ENCODE measurements at regions not wholly inside any gene's neighbourhood (a gene's known extent, or its start where the extent isn't known, plus 50 kb on each side); places are given as distances from the start of the nearest gene placed in this dataset.

DNA sequence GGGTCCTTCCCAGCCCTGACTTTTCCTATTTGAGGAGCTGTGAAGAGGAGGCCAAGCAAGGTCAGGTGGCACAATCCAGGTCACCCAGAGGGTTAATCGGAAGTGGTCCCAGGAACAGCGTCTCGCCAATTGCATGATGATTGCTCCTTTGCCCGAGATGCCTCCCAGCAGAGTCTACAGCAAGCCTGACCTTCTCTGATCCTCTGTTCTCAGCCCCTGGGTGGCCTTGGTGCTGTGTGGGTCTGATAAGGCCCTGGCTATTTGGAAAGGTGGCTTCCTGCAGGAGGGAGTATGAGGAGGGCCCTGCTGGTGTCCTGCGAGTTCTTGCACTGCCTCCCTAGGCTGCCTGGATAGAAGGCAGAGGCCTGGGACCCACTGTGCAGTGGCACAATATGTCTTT is 116.2 kb downstream of the FOXD2 start:
- no peak for DNase-seq (ENCODE audit: low spot score)

DNA sequence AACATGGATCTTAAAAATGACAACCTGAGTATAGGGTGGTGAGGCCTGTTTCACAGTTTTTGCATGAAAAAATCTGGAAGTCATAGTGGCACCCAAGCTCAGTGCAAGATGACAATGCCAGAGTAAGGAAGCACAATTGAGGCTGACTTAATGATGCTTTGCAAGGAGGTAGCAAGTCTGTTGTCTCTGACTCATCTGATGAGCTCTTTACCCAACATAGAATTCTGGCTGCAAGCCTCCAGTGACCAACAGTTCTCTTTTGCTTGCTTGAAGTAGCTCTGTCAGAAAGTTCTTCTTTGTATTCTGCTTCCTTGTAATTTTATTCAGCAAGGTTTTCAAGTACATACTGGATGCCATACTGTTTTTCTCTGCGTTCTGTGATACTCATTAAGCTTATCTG is 117.1 kb downstream of the FOXD2 start:
- no peak for DNase-seq (ENCODE audit: low spot score)

DNA sequence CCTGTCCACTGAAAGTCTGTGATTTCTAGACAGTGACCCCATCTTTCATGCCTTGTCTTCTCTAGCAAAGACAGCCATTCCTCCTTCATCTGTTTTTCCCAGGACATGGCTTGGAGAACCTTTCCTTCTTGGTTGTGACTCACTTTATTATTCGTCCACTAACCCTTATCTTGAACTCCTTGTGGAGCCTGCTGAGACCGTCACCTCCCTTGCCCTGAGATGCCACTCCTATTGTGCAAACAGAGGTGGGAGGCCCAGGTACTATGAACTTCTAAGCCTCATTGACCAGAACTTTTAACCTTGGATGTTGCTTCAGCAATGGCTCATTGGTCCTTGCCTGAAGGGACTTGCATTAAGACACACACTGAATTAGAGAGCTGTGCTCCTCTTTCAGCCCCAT is 117.5 kb downstream of the FOXD2 start:
- peak; percentile 56 for DNase-seq (ENCODE audit: low spot score)

DNA sequence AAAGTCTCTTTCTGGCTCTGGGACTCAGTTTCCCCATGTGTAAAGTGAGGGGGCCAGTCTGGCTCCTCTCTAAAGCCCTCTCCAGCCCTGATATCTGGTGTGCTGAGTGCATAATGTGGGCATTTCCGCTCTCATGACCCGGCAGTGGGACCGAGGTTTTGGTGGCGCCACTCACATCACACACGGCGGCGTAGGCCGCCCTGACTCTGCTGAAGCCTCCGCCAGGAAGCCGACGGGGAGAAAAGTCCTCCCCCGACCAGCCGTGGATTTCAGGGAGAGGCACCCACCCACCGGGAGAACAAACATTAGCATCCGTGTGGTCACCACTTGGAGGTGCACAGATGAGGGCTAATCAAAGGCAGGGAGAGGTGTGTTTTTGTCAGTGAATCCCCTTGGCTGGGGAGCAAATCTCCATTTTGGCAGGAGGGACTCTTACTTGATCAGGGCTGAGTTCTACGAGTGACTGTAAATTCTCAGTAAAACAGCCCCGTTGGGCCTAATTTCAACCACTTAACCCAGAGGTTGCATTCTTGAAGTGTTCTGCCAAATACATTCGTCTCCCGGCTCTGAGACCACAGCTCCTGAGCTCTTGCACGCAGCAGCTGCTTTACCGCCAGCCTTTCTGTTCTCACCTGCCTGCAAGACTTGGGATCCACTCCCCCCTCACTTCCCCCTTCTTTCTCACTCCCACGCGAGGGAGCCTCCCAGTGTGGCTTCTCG is 118.2 kb downstream of the FOXD2 start:
- no peak for DNase-seq (ENCODE audit: low spot score)

DNA sequence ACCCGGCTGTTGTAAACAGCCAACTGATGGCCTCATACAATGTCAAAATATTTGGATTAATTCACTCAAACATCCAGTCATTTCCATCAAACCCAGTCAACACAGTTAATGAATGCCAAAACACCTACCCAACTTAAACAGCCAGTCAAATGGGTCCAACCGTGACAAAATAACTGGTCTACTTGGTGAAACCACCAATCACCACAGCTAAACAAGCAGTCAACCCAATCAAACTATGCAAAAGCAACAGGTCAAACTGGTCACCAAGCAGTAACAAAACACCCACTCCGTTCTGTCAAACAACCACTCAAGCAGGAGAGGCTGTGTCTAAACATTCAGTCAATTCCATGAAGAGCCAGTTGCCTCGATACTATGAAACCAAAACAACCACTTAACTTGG is 119.2 kb downstream of the FOXD2 start:
- DNase-seq (ENCODE audit: low spot score): no peak

DNA sequence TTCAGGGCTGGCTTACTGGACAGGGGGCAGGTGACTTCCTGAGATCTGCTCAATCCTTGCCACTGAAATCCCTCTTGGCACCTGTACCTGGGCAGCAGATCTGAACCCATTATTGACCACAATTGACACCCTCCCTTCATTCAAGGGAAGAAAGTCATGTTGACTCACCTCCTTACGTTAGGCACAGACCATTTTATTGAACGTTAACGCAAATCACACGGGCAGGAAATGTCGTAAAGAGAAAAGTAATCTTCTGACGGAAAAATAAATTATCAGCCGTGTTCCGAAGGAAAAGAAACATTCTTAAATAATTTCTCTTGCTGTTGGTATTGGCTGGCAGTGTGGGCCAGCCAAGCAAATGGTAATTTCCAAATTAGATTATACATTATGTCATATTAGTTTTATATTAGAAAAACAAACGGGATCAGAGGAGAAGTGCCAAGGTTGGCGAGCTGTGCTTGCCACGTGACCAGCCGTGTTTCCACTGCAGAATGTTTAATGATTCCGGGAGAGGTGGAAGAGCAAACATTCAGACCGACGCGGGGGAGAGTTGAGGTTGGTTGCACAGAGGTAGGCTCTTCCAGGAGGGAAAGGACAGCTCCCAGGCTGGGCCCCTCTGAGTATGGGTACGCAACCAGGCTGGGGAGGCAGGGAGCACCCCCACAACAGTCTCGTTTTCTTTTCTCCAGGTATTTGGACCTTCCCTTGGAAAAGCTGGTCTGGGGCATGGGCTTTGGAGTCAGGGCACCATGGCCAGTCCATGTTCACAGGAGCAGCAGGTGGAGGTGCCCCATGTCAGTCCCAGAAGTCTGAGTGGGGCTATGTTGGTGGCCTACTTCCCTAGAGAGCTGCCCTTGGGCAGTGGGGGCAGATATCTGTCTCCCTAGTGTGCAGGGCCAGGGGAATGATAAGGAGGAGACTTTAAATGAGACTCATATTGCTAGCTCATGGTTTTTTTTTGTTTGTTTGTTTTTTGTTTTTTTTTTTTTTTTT is 121.1 kb downstream of the FOXD2 start:
- DNase-seq (ENCODE audit: low spot score): peak; percentile 70

DNA sequence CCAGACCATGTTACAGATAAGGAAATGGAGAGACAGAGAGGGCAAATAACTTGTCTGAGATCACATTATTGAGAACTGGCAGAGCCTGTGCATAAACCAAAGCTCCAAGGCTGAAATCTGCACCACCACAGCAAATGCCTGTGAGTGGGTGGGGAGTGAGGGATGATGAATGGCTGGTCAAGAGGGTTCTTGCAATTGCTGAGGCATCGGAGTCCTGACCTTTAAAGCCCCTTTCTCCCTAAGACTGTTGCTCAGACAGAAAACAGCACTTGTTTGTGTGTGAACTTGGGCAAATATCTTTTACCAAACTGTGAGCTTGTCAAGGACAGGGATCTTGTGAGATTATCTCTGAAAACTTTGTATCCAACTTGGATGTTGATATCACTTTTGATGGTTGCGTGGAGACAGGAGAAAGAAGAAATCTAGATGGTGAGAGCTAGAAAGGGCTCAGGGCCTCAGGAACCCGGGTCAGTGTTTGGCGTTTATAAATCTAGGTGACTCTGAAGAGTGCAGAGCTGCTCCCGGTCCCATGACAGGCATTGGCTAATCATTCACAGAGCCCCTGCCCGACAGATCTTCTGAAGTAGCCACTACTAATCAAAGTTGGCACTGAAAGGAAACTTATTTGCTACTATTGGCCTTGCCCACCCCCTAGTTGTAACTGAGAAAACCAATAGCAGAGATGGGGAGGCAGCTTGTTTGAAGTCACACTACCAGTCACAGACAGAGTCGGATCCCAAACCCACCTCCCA is 122.3 kb downstream of the FOXD2 start:
- DNase-seq (ENCODE audit: low spot score): peak; percentile 49

DNA sequence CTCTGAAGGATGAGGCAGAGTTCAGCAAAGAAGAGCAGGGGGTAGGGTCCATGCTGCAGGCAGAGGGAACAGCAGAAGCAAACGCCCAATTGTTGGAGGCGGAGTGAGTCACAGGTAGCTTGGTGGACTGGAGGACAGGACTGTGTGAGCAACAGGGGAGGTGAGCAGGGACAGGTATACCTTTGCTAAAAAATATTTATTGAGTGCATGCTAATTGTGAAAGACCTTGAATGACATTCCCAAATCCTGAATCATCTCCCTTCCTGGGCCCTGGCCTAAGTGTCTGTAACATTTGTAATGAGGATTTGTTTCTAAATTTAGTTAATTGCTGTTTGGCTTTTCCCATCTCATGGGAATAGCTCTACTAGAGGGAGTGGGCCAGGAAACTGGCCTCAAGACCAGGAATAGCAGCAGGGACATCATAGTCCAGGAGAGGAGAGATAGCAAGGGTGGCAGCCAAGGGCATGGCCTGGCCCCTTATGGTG is 123.7 kb downstream of the FOXD2 start:
- DNase-seq (ENCODE audit: low spot score): no peak

DNA sequence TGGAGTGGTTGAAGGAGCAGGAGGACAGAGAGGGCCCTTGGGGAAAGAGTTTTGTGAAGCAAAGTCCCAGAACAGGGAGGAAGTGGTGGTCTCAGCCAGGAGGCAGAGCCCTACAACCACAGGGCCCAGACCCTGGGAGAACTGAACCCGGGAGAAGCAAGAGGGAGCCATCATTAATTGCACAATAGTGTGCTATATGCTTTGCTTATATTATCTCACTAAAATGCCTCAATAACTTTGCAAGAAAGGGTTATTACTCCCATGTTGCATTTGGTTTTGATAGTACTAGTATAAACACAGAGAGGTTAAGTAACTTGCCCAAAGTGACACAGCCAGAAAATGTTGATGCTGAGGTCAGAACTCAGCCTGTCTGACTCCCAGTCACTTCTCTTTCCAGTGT is 124.3 kb downstream of the FOXD2 start:
- DNase-seq (ENCODE audit: low spot score): no peak

DNA sequence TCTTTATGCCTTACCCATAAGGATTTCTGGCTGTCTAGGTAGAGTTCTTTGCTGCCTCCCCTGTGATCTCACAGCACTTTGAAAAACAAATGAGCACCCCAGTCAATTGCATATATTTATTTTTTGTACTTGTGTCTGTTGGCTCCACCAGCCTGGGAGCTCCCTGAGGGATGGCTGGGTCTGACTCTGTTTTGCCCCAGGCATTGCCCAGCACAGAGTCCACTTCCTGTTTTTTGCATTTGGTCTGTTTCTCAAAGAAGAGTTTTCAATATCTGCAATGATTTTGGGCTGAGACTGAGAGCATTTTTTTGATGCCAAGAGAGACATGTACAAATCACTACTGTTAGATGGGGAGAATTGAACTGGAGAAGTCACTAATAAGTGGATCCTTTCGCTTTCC is 125.0 kb downstream of the FOXD2 start:
- DNase-seq (ENCODE audit: low spot score): no peak

DNA sequence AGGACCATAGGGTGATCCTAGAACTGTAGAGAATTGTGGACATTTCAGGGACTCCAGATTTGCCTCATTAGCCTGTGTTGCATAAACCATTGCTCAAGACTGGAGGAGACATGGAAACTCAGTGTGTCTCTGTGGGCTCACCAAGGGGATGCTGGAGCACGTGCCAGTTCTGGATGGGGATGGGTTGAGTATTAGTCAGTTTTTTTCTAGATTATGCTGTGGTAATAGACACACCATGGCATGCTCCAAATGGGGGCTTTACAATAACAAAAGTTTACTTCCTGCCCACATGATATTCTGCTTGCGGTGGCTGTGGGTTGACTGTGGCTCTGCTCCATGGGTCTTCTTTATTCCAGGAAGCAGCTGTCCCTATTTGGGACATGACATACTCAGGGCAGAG is 125.4 kb downstream of the FOXD2 start:
- DNase-seq (ENCODE audit: low spot score): no peak

DNA sequence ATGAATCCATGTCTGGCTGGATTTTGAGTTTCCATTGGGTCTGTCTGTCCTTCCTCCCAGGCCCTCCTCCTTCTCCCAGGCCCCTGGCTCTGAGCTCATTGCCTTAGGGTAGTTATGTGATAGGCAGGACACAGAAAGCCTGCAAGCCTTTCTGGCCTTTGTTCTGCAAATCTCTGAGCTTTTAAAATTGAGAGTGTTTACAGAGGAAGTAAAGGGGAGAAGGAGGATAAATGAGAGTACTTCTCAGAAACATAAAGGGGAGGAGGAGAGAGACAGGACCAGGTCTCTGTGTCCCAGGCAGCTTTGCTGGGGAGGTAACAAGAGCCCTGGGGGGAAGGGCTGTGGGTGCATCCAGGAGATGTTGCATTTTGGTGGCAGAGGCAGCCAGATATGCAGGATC is 126.7 kb downstream of the FOXD2 start:
- DNase-seq (ENCODE audit: low spot score): no peak

DNA sequence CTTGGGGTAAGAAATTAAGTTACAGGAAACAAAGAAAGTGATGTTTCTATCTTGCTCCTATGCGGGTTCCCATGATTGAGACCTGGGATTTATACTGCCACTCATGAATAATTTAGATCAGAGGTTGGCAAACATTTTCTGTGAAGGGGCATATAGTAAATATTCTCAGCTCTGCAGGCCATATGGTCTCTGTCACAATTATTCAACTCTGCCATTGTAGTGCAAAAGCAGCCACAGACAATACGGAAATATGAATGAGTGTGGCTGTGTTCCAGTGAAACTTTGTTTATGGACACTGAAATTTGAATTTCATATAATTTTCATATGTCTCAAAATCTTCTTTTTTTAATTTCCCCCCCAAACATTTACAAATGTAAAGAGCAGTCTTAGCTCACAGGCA is 127.2 kb downstream of the FOXD2 start:
- DNase-seq (ENCODE audit: low spot score): no peak

DNA sequence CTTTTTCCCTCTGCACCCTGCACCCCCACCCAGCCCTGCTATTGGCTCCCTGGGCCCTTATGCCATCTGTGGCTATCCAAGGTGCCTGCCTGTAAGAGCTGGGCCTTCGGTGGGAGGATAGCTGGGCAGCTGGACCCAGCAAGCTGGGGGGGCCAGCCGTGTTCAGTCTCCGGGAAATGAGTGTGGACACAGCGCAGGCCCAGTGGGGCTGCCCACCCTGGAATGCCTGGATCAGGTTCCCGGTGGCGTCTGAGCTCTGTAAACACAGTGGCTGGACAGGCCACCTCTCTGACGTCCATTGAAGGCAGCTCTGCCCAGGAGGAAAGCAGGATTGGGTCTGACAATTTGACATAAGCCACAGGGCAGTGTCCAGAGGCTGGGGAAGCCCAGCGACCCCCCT is 127.8 kb downstream of the FOXD2 start:
- no peak for DNase-seq (ENCODE audit: low spot score)

DNA sequence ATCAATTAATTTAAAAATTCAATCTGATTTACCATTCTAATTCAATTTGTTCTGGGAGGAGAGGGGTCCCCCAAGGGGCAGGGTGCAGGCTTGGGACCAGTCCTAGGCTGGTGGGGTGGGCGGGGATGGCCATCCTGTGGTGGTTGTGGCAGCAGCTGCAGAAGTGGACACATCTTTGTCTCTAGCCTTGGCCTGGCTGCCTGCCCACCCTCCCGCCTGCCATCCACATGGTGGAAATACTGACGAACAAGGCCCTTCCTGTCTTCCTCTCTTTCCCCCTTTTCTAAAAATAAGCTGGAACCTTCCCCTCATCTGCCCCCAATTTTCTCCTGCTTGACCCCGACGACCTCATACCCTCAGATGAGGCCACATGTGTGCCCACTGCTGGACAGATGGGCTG is 130.9 kb downstream of the FOXD2 start:
- DNase-seq (ENCODE audit: low spot score): no peak

DNA sequence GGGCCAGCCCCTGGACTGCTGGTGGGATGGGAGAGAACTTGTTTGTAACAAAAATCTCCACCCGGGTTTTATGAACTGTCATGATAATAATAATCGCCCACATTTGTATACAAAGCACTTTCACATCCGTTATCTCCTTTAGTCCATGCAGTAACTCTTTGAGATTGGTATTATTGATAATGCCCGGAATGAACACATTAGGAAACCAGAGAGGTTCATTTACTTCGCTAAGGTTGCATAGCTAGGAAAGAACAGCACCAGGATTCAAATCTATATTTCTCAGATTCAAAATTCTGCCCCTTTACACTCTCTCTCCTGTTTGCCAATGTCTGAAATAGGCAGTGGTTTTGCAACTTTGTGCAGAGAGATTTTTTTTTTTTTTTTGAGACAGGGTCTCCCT is 131.4 kb downstream of the FOXD2 start:
- DNase-seq (ENCODE audit: low spot score): no peak

DNA sequence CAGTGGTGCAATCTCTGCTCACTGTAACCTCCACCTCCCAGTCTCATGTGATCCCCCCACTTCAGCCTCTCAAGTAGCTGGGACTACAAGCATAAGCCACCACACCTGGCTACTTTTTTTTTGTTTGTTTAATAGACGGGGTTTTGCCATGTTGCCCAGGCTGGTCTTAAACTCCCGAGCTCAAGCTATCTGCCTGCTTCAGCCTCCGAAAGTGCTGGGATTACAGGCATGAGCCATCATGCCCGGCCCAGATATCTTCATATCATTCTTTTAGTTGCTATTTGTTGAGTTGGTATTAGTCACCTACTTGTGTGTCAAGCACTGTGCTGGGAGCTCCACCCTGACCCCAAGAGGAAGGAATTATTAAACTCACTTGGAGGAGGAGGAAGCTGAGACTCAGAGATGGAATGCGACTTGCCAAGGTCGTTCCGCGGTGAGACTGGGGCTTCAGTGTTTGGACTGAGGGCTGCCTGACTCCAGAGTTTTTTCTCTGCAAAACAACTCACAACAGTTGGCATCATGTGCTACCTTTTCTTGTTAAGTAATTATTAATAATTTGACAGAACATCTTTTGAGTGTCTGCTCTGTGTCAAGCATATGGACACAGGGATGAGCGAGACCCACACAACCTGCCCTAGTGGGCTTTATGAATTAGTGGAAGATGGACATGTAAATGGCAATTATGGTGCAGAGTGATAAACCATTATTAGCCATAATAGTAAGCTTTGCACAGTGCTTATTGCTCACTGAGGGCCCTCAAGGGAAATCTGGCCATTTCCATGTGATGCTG is 132.0 kb downstream of the FOXD2 start:
- peak; percentile 84 for DNase-seq (ENCODE audit: low spot score)

DNA sequence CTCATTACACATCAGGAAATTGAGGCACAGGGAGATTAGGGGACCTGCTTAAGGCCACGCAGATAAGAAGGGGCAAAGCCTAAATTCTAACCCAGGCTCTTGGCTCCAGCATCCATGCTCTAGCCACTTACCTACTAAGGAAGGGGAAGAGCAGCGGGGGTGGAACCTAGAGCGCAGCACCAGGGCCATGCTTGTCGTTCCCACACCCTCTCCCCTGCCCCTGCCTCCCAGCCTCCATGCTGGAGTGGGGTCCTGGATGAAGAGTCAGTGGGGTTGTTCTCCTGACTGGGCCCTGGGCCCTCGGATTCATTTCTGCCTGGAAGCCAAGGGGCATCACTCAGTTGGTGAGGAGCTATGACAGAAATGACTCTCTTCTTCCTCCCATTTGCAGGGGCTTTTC is 133.3 kb downstream of the FOXD2 start:
- no peak for DNase-seq (ENCODE audit: low spot score)

DNA sequence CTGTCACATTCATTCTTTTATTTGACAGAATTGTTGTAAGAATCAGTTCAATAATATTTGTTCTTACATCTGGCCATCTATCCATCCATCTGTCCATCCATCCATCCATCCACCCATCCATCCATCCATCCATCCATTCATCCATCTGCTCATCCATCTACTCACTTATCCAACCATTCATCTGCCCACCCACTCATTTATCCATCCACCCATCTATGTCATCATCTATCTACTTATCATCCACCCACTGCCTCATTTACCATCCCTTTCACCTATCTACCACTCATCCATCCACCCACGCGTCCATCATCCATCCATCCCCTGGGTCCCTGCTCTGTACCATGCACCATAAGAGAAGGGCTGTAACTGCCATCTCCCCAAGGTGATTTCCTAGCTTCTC is 134.1 kb downstream of the FOXD2 start:
- DNase-seq (ENCODE audit: low spot score): no peak

DNA sequence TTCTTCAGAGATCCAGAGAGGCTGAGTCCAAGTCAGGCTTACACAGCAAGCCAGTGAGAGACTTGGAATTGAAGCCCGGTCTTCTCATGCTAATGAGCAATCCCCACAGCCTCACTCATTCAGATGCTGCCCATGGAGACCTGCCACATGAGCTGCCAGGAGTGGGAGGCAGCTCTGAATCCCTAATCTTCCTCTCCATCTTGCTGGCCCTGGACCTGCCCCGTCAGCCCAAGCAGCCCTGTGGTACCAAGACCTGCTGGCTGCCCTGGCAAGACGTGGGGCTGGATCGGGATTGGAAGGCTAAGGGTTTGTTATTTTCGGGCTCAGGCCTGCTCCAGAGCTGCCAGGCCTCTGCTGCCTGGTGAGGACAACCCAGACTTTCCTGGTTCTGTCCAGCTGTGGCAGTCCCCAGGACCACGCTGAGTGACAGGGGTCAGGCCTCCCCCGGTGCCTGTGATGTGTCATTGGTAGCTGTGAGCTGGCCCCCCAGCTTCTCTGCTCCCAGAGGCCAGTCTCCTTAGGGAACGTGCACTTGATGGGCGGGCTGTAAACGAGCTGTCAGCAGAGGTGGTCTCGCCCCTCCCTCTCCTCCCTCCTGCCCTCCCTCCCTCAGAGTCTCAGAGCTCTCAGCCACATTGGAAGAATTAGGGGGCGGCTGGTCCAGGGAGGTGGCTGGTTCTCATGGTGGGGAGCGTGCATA is 135.0 kb downstream of the FOXD2 start:
- no peak for DNase-seq (ENCODE audit: low spot score)
